HPDE6-E6E7 (cell line): ENCODE measurements at regions not wholly inside any gene's neighbourhood (a gene's known extent, or its start where the extent isn't known, plus 50 kb on each side); places are given as distances from the start of the nearest gene placed in this dataset.
"Not testable (repeated sequence)": the region's sequence is repeated elsewhere in the genome, so short reads cannot be mapped to it uniquely, and the experiment has no call there.

ENCODE experiments used
- DNase-seq: peaks from one replicate; pipeline ENCODE4 v3.0.0; 2011; ENCODE audit warnings: missing footprints; ENCODE audit errors: extremely low spot score

GRCh38 chr12:92431146-92431545 lies 271.6 kb upstream of the PLEKHG7 start:
- no peak for DNase-seq

- DNase-seq = no peak
Measured at GRCh38 chr12:92426332-92426731, 276.5 kb upstream of the PLEKHG7 start.

GRCh38 chr12:92425165-92425564 lies 277.6 kb upstream of the PLEKHG7 start:
- DNase-seq = no peak

- no peak for DNase-seq
Measured at GRCh38 chr12:92424338-92424737, 278.5 kb upstream of the PLEKHG7 start.

GRCh38 chr12:92421701-92422100 lies 276.1 kb upstream of the BTG1 start:
- no peak for DNase-seq

GRCh38 chr12:92421042-92421441 lies 275.4 kb upstream of the BTG1 start:
- DNase-seq = no peak

- DNase-seq = no peak
Measured at GRCh38 chr12:92419201-92419600, 273.6 kb upstream of the BTG1 start.

- DNase-seq = no peak
Measured at GRCh38 chr12:92418381-92418780, 272.7 kb upstream of the BTG1 start.

GRCh38 chr12:92417373-92417772 lies 271.7 kb upstream of the BTG1 start:
- DNase-seq = no peak

- no peak for DNase-seq
Measured at GRCh38 chr12:92416385-92416812, 270.8 kb upstream of the BTG1 start.

GRCh38 chr12:92414170-92415070 lies 268.8 kb upstream of the BTG1 start:
- DNase-seq = no peak

GRCh38 chr12:92413286-92413685 lies 267.6 kb upstream of the BTG1 start:
- DNase-seq = no peak

GRCh38 chr12:92412856-92413255 lies 267.2 kb upstream of the BTG1 start:
- DNase-seq = no peak

- no peak for DNase-seq
Measured at GRCh38 chr12:92411687-92412086, 266.0 kb upstream of the BTG1 start.

GRCh38 chr12:92408072-92408900 lies 262.6 kb upstream of the BTG1 start:
- peak; percentile 27 for DNase-seq

GRCh38 chr12:92406404-92407070 lies 260.9 kb upstream of the BTG1 start:
- DNase-seq = not testable (repeated sequence)

GRCh38 chr12:92405801-92406251 lies 260.2 kb upstream of the BTG1 start:
- DNase-seq = not testable (repeated sequence)

- DNase-seq = no peak
Measured at GRCh38 chr12:92404921-92405320, 259.3 kb upstream of the BTG1 start.

GRCh38 chr12:92404259-92404894 lies 258.7 kb upstream of the BTG1 start:
- no peak for DNase-seq

- DNase-seq = no peak
Measured at GRCh38 chr12:92403210-92404175, 257.8 kb upstream of the BTG1 start.
